NCI-H748 treated with DMSO at 0.1 percent for 48 hours (cell line): ENCODE measurements at regions not wholly inside any gene's neighbourhood (a gene's known extent, or its start where the extent isn't known, plus 50 kb on each side); places are given as distances from the start of the nearest gene placed in this dataset.

Experiments
- DNase-seq: peaks from one replicate; lab custom pipeline; 2025; lab: John Stamatoyannopoulos, UW

DNA sequence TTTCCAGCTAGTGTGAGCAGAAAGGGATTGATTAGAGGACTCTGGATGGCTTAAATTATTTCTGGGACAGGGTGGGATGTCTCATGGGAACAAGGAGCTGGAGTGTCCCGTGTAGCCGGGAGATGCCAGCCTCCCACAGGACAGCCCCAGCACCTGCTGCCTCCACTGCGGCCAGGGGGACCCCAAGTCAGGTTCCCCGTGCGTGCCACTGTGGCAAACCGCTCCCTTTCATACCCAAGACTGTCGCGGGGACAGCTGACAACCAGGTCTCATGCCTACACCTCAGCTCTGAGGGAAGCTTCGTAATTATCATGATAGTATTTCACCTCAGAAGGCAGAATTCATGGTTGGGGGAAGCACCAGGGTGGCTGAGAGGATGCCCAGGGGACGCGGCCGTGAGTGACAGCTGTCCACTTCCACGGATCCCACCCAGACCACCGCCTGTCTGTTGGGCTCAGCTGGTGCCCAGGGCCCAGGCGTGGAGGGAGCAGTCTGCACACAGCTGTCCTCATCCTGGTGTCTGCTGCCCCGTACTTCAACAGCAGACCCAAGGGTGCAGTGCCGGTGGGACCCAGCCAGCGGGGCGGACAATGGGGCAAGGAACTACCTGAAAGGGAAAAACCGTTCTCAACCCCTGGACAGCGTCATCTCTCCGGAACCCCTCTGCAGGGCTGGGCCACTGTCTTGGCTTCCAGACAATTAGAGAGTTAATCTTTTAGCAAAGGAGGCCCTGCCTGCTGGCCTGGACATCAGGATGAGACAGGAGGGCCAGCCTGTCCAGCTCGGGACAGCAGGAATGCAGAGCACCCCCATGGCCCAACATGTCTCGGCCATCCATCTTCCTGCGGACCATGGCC is 166.9 kb downstream of the OLFM1 start:
- DNase-seq: no peak

DNA sequence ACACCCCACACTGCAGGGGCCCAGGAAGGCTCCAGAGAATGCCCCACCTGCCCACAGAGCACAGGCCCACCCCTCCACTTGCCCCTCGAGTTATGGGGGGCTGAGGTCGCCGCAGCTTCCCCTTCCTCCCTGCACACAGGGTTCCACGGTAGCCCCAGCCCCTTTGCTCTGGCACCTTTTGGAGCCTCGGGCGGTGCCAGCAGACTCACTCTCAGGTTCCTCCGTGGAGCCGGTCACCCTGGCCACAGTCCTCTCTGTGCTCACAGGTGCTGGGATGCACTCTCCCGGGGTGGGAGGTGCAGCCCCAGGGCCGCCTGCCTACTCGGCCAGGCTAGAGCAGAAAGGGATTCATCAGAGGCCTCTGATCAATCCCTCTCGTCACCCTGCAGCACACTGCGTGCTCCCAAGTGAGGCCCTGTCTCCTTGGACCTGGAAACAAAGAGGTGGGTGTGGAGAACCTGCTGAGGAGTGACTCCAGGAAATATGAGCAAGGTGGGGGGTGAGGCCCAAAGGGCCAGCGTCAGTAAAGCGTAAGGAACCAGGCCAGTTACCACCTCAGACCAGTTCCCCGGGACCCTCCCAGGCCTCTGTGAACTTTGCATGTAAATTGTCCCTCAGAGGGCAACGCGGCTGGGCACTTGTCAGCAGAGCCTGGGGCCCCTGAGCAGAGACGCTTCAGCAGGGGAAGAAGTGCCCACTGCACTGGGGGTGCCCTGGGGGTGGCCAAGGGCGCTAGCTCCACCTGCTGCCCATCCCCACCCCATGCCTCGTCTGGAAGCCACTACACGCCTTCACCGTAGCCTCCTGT is 167.8 kb downstream of the OLFM1 start:
- no peak for DNase-seq

DNA sequence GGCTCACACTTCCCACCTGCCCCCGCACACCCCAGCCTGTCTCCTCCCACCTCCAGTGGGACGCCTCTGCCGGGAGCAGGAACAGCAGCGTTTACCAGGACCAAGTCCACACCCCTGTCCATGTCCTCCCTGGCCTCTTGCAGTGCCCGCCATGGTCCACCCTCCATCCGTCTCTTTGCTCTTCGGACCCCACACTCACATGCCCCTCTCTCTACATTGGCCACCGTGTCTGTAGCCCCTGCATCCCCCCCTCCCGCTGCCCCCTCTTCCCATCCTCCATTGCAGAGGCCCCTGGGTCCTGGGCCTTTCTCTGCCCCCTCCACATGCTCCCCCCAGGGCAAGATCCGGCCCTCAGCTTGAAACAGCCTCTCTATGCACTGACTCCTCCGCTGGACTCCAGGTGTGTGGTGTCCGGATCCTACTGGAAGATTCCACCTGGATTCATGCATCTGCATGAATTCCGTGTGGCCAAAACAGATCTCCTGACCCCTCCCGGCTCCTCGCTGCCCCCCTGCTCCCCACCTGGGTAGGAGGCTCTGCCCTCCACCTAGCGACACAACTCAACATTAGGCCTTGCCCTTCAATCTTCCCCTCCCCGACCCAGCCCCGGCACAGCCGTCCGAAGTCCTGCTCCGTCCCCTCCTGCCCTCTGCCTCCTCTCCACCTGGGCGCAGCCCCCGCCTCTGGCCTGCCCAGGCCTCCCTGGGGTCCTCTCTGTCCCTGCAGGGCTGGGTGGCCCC is 168.5 kb downstream of the OLFM1 start:
- DNase-seq: no peak

DNA sequence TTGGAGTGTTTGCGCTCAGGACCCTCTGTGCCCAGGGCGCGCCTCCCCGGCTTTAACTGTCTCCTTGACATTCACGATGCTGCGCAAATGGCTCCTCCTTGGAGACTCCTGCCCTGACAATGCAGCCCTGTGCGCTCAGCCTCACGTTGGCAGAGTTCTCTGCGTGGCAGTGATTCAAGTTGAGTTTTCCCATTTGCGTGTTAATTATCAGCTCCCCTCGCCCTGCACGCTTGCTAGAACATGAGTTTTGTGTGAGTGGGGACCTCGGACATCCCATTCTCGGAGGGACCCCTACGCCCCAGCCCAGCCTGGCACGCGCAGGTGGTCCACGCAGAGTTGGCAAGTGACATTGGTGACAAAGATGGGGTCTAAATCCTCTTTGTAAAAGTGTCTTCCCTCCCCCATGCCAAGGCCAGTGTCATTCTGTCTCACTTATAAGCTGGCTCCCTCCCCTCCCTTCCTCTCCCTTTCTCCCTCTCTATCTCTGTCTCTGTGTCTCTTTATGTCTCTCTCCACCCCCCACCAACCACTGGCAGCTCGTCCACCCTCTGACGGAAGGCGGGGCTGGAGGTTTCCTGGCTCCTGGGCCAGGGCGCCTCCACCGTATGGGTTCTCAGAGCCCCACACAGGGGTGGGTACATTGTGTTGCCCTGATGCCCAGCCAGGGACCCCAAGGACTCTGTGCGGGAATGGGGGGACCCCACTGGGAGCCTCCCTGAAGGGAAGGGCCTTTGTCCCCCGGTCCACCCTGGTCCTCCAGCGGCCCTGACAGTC is 169.3 kb downstream of the OLFM1 start:
- no peak for DNase-seq

DNA sequence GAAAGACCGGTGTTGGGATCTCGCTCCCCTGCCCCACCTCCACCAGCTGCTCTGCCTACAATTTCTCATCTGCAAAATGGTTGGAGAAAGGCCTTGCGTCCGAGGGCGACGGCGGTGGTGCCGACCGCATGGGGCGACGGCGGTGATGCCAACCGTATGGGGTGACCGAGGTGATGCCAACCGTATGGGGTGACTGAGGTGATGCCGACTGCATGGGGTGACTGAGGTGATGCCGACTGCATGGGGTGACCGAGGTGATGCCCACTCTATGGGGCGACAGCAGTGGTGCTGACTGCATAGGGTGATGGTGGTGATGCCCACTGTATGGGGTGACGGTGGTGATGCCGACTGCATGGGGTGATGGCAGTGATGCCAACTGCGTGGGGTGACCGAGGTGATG is 171.0 kb downstream of the OLFM1 start:
- DNase-seq: no peak

DNA sequence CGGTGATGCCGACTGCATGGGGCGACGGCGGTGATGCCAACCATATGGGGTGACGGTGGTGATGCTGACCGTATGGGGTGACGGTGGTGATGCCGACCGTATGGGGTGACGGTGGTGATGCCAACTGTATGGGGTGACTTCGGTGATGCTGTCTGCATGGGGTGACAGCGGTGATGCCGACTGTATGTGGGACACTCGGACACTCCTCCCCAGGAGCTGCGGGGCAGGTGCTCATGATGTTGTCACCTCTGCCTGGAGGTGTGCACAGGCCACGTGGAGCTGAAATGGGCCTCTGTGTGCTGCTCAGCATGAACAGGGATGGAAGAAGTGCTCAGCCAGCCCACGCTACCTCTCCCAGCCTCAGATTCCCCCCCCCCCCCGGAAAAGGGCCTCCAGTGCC is 171.8 kb downstream of the OLFM1 start:
- DNase-seq: no peak

DNA sequence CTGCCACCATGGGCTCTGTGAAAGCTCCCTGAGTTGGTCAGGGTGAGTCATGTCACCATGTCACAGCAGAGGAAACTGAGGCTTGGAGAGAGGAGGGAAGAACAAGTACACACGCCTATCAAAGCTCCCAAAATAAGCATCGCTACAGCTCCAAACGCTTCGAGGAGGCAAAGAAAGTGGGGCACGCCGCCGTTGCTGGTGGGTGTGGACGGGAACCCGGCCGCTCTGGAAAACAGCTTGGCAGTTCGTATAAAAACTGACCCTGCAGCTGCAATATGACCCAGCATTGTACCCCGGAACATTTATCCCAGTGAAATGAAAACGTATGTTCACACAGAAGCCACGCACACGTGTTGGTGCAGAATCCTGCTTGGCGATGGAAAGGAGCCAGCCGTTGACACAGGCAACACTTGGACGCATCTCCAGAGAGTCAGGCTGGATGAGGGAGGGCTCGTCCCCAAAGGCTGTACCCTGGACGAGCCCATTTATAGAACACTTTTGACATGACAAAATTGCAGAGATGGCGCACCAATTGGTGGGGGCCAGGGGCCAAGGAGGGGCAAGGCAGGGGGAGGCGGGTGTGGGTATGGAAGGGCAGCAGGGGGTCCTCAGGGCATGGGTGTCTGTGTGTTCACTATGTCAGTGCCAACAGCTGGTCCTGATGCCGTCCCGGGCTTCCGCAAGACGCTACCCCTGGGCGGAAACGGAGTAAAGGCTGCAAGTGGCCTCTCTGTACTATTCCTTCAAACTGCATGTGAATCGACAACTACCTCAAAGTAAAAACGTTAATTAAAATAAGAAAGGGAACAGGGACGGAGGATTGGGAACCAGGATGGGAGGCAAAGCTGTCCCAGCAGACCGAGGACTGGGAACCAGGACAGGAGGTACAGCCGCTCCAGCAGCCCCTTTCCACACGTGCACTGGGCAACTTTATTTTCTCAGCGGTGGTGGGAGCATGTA is 173.0 kb downstream of the OLFM1 start:
- no peak for DNase-seq

DNA sequence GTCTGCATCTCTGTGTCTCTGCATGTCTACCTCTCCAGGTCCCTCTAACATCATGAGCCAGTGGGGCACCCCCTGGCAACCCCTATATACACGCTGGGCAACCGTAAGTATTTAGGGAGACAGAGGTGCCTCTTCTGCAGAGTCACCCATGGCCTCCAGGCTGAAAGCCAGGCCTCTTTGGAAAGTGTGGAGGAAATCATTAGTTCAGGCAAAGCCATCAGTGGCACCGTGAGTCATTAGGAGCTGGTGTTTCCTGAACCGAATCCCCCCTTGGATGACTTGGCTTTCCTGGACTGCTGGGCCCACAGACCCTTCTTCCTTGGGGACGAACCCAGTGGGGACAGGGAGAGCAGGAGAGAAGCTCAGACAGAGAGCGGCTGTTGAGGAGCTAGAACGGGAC is 174.8 kb downstream of the OLFM1 start:
- DNase-seq: no peak

DNA sequence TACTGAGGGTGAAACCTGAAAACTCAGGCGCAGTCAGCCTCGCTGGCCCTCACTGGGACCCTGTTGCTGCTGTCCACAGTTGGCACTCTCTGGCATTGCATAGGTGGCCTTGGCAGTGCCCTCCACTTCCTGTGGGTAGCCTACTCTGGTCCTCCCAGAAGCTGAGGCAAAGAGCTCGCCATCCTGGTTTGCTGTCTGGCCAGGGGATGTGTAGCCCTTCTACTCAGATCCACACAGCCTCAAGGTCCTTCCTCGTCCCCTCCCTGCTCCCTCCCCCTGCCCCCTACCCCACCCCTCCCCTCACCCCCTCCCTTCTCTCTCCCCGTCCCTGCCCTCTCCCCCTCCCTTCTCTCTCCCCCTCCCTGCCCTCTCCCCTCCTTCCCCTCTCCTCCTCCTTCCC is 176.0 kb downstream of the OLFM1 start:
- no peak for DNase-seq

DNA sequence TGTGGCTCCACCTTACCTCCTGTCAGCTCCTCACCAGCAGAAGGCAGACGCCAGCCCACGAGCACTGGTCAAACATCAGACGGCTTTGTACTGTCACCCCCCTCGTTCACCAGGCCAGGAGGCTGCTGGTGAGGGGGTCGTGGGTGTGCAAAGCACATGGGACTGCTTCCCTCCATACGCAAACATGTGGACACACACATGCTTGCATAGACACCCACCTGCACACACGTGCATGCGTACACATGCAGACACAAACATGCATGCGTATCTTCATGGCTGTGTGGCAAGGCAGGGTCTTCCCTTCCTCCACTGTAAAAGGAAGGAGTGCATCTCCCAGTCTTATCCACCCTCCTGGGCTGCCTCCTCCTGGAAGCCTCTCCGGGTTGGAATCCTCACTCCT is 178.5 kb downstream of the OLFM1 start:
- no peak for DNase-seq

DNA sequence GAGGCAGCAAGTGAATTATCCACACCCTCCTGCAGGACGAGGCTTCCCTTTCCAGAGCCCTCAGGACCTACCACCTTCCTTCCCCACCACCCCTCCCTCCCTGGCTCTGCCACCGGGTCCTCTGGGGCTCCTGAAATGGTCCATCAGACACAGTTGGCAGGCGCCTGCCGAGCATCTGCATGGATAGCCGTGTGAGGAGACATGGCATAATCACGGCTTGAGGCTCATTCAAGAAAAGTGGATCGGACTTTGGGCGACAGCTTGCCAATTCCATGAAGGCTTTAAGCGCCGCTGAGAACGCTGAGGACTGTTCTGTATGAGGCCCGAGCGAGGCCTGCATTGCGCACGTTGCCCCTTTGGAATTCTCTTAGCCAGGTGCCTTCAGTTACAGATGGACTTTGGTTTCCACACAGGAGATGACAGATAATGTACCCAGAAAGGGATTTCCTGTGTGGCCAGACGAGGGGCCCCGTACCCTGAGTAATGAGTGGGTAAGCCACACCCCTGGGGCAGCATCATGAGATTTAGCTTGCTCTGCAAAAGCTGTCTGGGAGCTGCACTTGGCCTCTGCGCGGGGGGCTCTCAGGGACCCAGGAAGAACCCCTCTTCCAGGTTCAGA is 179.8 kb downstream of the OLFM1 start:
- DNase-seq: no peak

DNA sequence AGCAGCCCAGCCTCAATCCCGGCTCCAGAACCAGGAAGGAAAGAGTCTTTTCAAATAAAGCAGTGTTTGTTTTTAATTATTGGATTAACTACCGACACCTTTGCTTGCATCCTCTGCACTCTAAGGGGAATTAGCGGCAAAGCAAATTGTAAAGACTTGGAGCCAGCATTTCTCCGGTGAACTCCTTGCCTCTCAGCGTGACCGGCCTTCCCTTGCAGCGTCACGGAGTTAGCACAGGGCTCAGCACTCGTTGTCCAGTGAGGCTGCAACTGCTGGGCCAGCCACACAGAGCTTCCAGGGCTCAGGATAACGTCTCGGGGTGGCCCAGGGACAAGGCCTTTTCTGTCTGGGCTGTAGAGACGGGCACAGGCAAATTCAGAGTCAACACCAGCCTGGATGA is 180.6 kb downstream of the OLFM1 start:
- no peak for DNase-seq

DNA sequence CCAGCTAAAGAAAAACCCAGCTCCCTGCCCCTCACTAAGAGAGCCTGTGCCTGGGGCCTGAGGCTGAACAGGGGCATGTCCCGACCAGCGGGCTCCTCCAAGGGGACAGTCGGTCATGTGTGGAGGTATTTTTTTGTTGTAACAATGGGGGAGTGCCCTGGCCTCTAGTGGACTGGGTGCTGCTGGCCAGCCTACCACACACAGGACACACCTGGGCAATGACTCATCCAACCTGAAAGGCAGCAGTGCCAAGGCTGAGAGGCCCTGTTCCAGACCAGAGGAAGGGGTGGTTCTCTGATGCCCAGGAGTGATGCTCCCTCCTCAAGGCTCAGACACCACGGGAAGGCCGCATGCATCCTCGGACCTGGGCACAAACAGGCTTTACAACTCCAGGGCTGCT is 181.5 kb downstream of the OLFM1 start:
- DNase-seq: no peak

DNA sequence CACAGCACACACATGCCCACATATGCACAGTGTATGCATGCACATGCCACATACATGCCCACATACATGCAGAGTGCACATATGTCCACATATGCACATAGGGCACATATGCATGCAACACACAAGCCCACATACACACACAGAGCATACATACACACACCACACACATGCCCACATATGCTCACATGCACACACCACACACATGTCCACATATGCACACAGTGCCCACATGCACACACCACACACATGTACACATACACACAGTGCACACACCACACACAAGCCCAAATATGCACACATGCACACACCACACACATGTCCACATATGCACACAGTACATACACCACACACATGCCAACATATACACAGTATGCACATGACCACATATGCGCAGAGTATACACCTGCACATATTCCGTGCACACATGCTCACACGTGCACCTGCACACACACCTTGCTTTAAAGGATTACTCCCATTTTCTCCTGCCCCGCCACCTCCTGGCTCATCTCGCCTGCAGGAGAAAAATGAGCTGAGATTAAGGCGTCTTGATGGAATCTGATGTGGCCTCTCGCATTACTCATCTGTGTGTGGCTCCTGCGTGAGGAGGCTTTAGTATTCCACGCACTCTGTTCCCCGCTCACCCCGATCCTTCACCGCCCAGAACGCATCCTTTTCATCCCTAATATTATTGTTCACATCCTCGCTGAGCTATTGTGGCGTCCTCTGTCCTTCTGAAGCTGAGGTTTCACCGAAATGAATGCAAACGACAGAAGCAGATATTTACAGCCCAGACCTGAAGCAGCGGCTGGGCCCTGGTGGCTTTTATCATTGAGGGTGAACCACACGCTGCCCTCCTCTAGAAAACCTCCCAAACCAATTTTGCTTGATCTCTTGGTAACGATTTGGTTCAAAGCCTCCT is 182.7 kb downstream of the OLFM1 start:
- DNase-seq: no peak

DNA sequence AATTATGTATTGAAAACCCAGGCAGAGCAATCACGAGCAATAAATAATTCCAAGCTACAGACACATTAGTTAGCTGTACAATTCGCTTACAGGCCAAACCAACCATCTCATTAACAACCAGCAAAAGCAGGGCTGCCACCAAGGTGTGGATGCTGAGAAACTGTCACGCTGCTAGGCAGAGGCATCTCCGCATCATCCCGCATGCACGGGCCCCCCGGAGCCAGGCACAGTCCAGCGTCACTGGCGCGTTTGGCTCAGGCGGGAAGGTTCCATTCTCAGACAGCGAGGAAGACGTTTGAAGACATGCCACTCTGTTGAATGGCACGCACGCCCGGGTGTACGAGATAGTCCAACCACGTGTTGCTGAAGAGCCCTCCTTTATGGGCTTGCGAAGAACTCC is 184.0 kb downstream of the OLFM1 start:
- no peak for DNase-seq

DNA sequence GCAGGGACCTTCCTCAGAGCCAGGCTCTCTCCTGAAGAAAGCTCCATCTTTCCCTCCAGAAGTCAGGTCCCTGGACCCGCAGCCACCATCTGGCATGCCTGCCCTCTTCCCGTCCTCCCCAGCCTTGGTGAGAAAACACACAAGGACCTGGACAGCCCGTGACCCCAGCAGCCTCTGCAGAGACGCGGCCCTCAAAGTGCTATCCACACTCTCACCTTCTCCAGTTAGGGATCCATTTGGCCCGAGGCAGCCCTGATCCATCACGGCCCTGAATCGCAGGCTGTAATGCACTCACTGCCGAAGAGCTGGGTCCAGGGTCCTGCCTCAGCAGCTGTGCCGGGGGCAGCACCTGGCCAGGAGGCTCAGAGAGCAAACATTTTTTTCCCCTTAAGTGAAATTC is 185.1 kb downstream of the OLFM1 start:
- DNase-seq: no peak

DNA sequence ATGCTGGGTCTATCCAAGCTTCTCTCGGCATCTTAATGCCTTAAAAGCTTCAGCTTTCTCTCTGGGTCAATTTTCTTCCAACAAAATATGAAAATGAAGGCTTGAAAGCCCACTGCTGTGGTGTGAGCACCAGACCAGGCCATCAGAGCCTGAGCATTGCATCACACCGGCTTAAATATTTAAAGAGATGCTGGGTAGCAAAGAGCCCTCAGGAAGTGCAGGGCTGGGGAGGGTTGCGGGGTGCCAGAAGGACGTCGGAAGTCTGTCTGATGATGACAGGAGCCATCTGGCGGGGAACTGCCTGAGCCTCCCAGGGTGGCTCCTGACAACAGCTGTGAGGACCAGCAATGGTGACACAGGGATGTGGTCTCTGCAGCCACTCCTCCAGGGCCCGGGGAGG is 185.5 kb downstream of the OLFM1 start:
- no peak for DNase-seq

DNA sequence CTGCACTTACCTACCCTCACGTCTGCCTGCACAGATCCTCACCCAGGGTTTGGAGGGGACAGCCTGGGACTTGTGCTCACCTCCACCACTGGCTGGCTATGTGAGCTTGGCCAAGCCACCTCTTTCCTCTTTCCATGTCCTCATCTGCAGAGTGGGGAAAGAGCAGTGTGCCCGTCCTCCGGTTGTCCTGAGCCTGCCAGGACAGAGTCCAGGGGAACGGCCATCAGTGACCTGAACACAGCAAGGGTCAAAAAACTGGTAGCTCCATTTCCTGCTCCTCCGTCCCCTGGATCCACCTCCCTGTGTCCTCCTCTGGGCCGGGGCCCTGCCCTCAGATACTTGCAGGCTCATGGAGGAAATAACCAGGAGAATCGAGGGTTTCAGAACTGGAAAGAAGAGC is 187.7 kb downstream of the OLFM1 start:
- no peak for DNase-seq

DNA sequence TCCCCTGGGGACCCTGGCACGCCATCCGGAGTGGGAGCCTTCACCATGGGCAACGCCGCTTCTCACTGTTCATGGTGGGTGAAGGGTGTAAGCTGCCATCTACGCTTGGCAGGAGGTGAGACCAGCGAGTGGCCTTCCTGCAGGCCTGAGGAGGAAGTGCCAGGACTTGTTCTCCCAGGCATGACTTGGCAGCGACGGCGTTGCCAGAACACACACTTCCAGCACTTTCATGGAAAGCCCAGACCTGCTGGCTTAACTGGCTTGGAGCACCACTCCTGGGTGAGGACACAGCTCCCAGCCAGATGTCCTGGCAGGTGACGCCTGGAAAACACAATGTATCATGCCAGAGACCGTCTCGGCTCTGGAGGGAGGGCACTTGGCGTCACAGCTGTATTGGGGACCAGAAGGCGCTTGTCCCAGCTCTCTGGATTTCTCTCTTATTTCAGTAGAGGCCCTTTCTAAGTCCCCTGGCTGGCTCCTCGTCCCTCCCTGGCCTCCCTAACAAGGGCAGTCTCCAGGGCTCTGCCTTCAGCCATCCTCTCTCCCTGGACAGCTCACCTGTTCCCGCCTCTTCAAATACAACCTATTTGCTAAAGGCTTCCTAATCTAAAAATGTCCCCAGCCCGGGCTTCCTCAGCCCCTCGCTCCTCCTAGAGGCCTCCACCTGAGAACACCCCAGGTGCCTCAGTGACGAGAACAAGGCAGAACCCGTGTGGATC is 188.3 kb downstream of the OLFM1 start:
- no peak for DNase-seq
